ENCODE measurements at regions not wholly inside any gene's neighbourhood (a gene's known extent, or its start where the extent isn't known, plus 50 kb on each side); places are given as distances from the start of the nearest gene placed in this dataset.
"Not testable (repeated sequence)": the region's sequence is repeated elsewhere in the genome, so short reads cannot be mapped to it uniquely, and the experiment has no call there.

GRCh38 chr5:12695651-12696050 is 791.4 kb upstream of the CTNND2 start:
- ATAC-seq (replicated peaks), result no peak
- no peak for DNase-seq
- Mint-ChIP-seq H3K9me3 (no peaks in the 10 kb centered on the region), H3K27me3 (no peaks in the 10 kb centered on the region), H3K36me3 (ENCODE audit: insufficient read depth) (no peaks in the 10 kb centered on the region), H3K4me3 (no peak overlapping the region), H3K4me1 (ENCODE audit: low read depth in 2 of 2) (no peaks in the 10 kb centered on the region), H3K27ac (no peak overlapping the region)

- Mint-ChIP-seq H3K27me3 (no peaks in the 10 kb centered on the region), H3K4me3 (no peak overlapping the region), H3K36me3 (ENCODE audit: insufficient read depth) (no peaks in the 10 kb centered on the region), H3K4me1 (ENCODE audit: low read depth in 2 of 2) (no peaks in the 10 kb centered on the region), H3K27ac (no peak overlapping the region), H3K9me3 (peaks cover 2 to 8% of the 10 kb centered on the region in 2 donors)
- no peak for ATAC-seq (replicated peaks)
- no peak for DNase-seq
These were observed 787.1 kb upstream of the CTNND2 start for GRCh38 chr5:12691330-12691729.

GRCh38 chr5:12690361-12690760 is 786.1 kb upstream of the CTNND2 start:
- no peak for DNase-seq
- H3K36me3 Mint-ChIP-seq (ENCODE audit: insufficient read depth), result no peaks in the 10 kb centered on the region
- no peaks in the 10 kb centered on the region for H3K4me1 Mint-ChIP-seq (ENCODE audit: low read depth in 2 of 2)
- ATAC-seq (replicated peaks), result no peak
- H3K9me3 Mint-ChIP-seq, result peaks cover 2 to 8% of the 10 kb centered on the region in 2 donors
- H3K27me3 Mint-ChIP-seq, result no peaks in the 10 kb centered on the region
- H3K4me3 Mint-ChIP-seq, result no peak overlapping the region
- no peak overlapping the region for H3K27ac Mint-ChIP-seq

- Mint-ChIP-seq H3K4me3 (no peak overlapping the region), H3K4me1 (ENCODE audit: low read depth in 2 of 2) (no peaks in the 10 kb centered on the region), H3K9me3 (peaks cover 0 to 1% of the 10 kb centered on the region in 2 donors), H3K36me3 (ENCODE audit: insufficient read depth) (no peaks in the 10 kb centered on the region), H3K27ac (no peak overlapping the region), H3K27me3 (no peaks in the 10 kb centered on the region)
- DNase-seq (no peak), ATAC-seq (replicated peaks) (no peak)
These were observed 779.0 kb upstream of the CTNND2 start for GRCh38 chr5:12683249-12683648.

GRCh38 chr5:12679731-12680130 is 775.5 kb upstream of the CTNND2 start:
- no peak for DNase-seq
- Mint-ChIP-seq H3K9me3 (peaks cover 0 to 5% of the 10 kb centered on the region in 2 donors), H3K4me3 (no peak overlapping the region), H3K4me1 (ENCODE audit: low read depth in 2 of 2) (peaks cover 0 to 6% of the 10 kb centered on the region in 2 donors), H3K27me3 (no peaks in the 10 kb centered on the region), H3K36me3 (ENCODE audit: insufficient read depth) (no peaks in the 10 kb centered on the region), H3K27ac (no peak overlapping the region)
- no peak for ATAC-seq (replicated peaks)

- no peak for DNase-seq
- peaks cover 0 to 6% of the 10 kb centered on the region in 2 donors for H3K4me1 Mint-ChIP-seq (ENCODE audit: low read depth in 2 of 2)
These were observed 771.7 kb upstream of the CTNND2 start for GRCh38 chr5:12675959-12676358.

GRCh38 chr5:12672141-12672540 is 767.9 kb upstream of the CTNND2 start:
- Mint-ChIP-seq H3K9me3 (peaks cover 5 to 15% of the 10 kb centered on the region in 2 donors), H3K36me3 (ENCODE audit: insufficient read depth) (no peaks in the 10 kb centered on the region), H3K4me3 (no peak overlapping the region), H3K27ac (no peak overlapping the region), H3K4me1 (ENCODE audit: low read depth in 2 of 2) (peaks cover 0 to under 1% of the 10 kb centered on the region in 2 donors), H3K27me3 (no peaks in the 10 kb centered on the region)
- ATAC-seq (replicated peaks), result no peak
- no peak for DNase-seq

More at GRCh38 chr5:12675959-12676358, 771.7 kb upstream of the CTNND2 start:
- Mint-ChIP-seq H3K9me3 (peaks cover 4 to 7% of the 10 kb centered on the region in 2 donors), H3K36me3 (ENCODE audit: insufficient read depth) (no peaks in the 10 kb centered on the region), H3K4me3 (no peak overlapping the region), H3K27me3 (no peaks in the 10 kb centered on the region), H3K27ac (no peak overlapping the region)
- no peak for ATAC-seq (replicated peaks)

- H3K4me1 Mint-ChIP-seq (ENCODE audit: low read depth in 2 of 2), result no peaks in the 10 kb centered on the region
- no peak for DNase-seq
- no peak overlapping the region for H3K27ac Mint-ChIP-seq
- no peaks in the 10 kb centered on the region for H3K27me3 Mint-ChIP-seq
- peaks cover 7 to 26% of the 10 kb centered on the region in 2 donors for H3K9me3 Mint-ChIP-seq
- H3K36me3 Mint-ChIP-seq (ENCODE audit: insufficient read depth), result no peaks in the 10 kb centered on the region
- ATAC-seq (replicated peaks), result no peak
- no peak overlapping the region for H3K4me3 Mint-ChIP-seq
These were observed 765.1 kb upstream of the CTNND2 start for GRCh38 chr5:12669326-12669725.

- no peaks in the 10 kb centered on the region for H3K36me3 Mint-ChIP-seq (ENCODE audit: insufficient read depth)
- no peaks in the 10 kb centered on the region for H3K4me1 Mint-ChIP-seq (ENCODE audit: low read depth in 2 of 2)
- no peak for DNase-seq
- H3K9me3 Mint-ChIP-seq, result peaks cover 9 to 32% of the 10 kb centered on the region in 2 donors
- no peaks in the 10 kb centered on the region for H3K27me3 Mint-ChIP-seq
- ATAC-seq (replicated peaks), result no peak
- H3K4me3 Mint-ChIP-seq, result no peak overlapping the region
- no peak overlapping the region for H3K27ac Mint-ChIP-seq
These were observed 764.3 kb upstream of the CTNND2 start for GRCh38 chr5:12668564-12668963.

GRCh38 chr5:12667818-12668217 is 763.6 kb upstream of the CTNND2 start:
- not testable (repeated sequence) for H3K27ac Mint-ChIP-seq; H3K27me3 Mint-ChIP-seq; DNase-seq; H3K4me1 Mint-ChIP-seq (ENCODE audit: low read depth in 2 of 2); H3K4me3 Mint-ChIP-seq; H3K36me3 Mint-ChIP-seq (ENCODE audit: insufficient read depth); ATAC-seq (replicated peaks)
- peaks cover 9 to 26% of the 10 kb centered on the region in 2 donors for H3K9me3 Mint-ChIP-seq

- not testable (repeated sequence) for H3K4me1 Mint-ChIP-seq (ENCODE audit: low read depth in 2 of 2); DNase-seq; H3K4me3 Mint-ChIP-seq; H3K27ac Mint-ChIP-seq; H3K36me3 Mint-ChIP-seq (ENCODE audit: insufficient read depth); ATAC-seq (replicated peaks); H3K27me3 Mint-ChIP-seq
- H3K9me3 Mint-ChIP-seq, result peaks cover 12 to 26% of the 10 kb centered on the region in 2 donors
These were observed 761.5 kb upstream of the CTNND2 start for GRCh38 chr5:12665772-12666171.

- H3K36me3 Mint-ChIP-seq (ENCODE audit: insufficient read depth), result peaks cover 2% of the 10 kb centered on the region
- peaks cover 14 to 31% of the 10 kb centered on the region in 2 donors for H3K9me3 Mint-ChIP-seq
- no peak for ATAC-seq (replicated peaks)
- H3K27me3 Mint-ChIP-seq, result no peaks in the 10 kb centered on the region
- no peak overlapping the region for H3K27ac Mint-ChIP-seq
- H3K4me1 Mint-ChIP-seq (ENCODE audit: low read depth in 2 of 2), result no peaks in the 10 kb centered on the region
- H3K4me3 Mint-ChIP-seq, result no peak overlapping the region
- no peak for DNase-seq
These were observed 758.5 kb upstream of the CTNND2 start for GRCh38 chr5:12662545-12663314.

GRCh38 chr5:12661617-12662370 is 757.5 kb upstream of the CTNND2 start:
- no peak overlapping the region for H3K27ac Mint-ChIP-seq
- H3K27me3 Mint-ChIP-seq, result no peaks in the 10 kb centered on the region
- no peak overlapping the region for H3K4me3 Mint-ChIP-seq
- H3K4me1 Mint-ChIP-seq (ENCODE audit: low read depth in 2 of 2), result no peaks in the 10 kb centered on the region
- ATAC-seq (replicated peaks) (no peak), DNase-seq (no peak)
- H3K9me3 Mint-ChIP-seq, result peaks cover 10 to 23% of the 10 kb centered on the region in 2 donors
- H3K36me3 Mint-ChIP-seq (ENCODE audit: insufficient read depth), result peaks cover 2% of the 10 kb centered on the region
